ENCODE measurements at regions not wholly inside any gene's neighbourhood (a gene's known extent, or its start where the extent isn't known, plus 50 kb on each side); places are given as distances from the start of the nearest gene placed in this dataset.

GRCh38 chr5:54610197-54610944, 92.8 kb downstream of the SNX18 start:
- no peak for DNase-seq
- TF ChIP-seq POLR2A (IDR thresholded peaks at IDR 0.05; ENCODE audit: low read length) = no peak
- no peak for TF ChIP-seq GATA1 (IDR thresholded peaks at IDR 0.05; ENCODE audit: low read depth, low read length)

DNA sequence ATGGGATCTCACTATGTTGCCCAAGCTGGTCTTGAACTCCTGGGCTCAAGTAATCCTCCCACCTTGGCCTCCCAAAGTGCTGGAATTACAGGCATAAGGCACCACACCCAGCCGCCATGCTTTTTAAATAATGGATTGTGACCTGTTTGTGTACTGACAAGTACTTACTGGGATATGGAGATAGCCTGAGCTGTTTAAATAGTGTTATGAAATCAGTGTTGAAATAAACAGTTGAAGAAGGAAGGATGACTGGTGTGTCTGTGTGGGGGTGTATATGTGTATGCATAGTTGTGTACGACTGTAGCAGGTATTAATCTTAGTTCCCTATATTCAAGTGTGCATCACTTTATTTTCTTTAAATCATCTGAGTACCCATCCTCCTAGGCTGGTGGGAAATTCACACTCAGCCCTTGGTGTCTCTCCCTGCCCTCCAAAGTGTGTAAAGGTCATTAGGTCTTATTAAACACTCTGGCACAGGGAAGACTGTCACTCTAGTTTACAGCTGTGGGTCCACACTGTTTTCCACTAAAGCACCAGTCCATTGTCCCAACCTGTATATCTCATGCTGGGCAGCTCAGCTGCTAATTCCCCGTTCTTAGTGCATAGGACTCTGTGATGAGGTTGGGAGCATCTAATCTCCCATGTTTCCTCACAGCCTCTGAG, 91.0 kb downstream of the SNX18 start:
- TF ChIP-seq GATA1 (IDR thresholded peaks at IDR 0.05; ENCODE audit: low read depth, low read length) (no peak), POLR2A (IDR thresholded peaks at IDR 0.05; ENCODE audit: low read length) (no peak)
- DNase-seq = no peak

GRCh38 chr5:54607006-54607405, 89.4 kb downstream of the SNX18 start:
- DNase-seq = no peak
- TF ChIP-seq GATA1 (IDR thresholded peaks at IDR 0.05; ENCODE audit: low read depth, low read length) (no peak), POLR2A (IDR thresholded peaks at IDR 0.05; ENCODE audit: low read length) (no peak)

GRCh38 chr5:54603372-54603771, 85.8 kb downstream of the SNX18 start:
- no peak for TF ChIP-seq GATA1 (IDR thresholded peaks at IDR 0.05; ENCODE audit: low read depth, low read length)
- TF ChIP-seq POLR2A (IDR thresholded peaks at IDR 0.05; ENCODE audit: low read length) = no peak
- no peak for DNase-seq

DNA sequence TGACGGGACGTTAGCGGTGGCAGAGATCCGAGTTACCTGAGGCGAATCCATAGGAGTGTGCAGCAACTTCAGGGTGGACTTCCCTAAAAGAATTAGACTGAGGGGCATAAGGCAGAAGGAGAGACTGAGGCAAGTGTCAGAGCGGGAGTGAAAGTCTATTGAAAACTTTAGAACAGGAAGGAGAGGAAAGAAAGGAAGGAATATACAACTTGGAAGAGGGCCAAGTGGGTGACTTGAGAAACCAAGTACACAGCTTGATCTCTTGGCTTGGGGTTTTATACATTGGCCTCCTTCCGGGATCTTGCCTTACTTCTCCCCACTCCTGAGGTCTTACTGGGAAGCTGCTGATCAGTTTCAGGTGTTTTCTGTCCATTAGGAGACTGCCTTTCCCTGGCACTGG, 84.9 kb downstream of the SNX18 start:
- TF ChIP-seq POLR2A (IDR thresholded peaks at IDR 0.05; ENCODE audit: low read length) (no peak), GATA1 (IDR thresholded peaks at IDR 0.05; ENCODE audit: low read depth, low read length) (no peak)
- DNase-seq = no peak

- no peak for DNase-seq
- TF ChIP-seq GATA1 (IDR thresholded peaks at IDR 0.05; ENCODE audit: low read depth, low read length) = no peak
- no peak for TF ChIP-seq POLR2A (IDR thresholded peaks at IDR 0.05; ENCODE audit: low read length)
Observed at GRCh38 chr5:54601411-54602230, 84.1 kb downstream of the SNX18 start.
